ENCODE measurements at regions not wholly inside any gene's neighbourhood (a gene's known extent, or its start where the extent isn't known, plus 50 kb on each side); places are given as distances from the start of the nearest gene placed in this dataset.

GRCh38 chr5:88984040-88984439 lies 101.1 kb upstream of the MEF2C start:
- H3K27ac ChIP-seq = no peak overlapping the region
- TF ChIP-seq CTCF (conservative IDR thresholded peaks at IDR 0.05; ENCODE audit: low read depth) = no peak
- no peak for DNase-seq (ENCODE audit: low spot score)
- CTCF ChIA-PET = no interaction called here
- POLR2A ChIA-PET (ENCODE audit: low non-redundant PET) = no interaction called here

GRCh38 chr5:88979726-88980125 lies 96.7 kb upstream of the MEF2C start:
- DNase-seq (ENCODE audit: low spot score) = no peak
- H3K27ac ChIP-seq = no peak overlapping the region
- CTCF ChIA-PET = no interaction called here
- no peak for TF ChIP-seq CTCF (conservative IDR thresholded peaks at IDR 0.05; ENCODE audit: low read depth)
- POLR2A ChIA-PET (ENCODE audit: low non-redundant PET) = no interaction called here

GRCh38 chr5:88979244-88979643 lies 96.3 kb upstream of the MEF2C start:
- ChIA-PET CTCF (no interaction called here), POLR2A (ENCODE audit: low non-redundant PET) (no interaction called here)
- DNase-seq (ENCODE audit: low spot score) = no peak
- TF ChIP-seq CTCF (conservative IDR thresholded peaks at IDR 0.05; ENCODE audit: low read depth) = no peak
- no peak overlapping the region for H3K27ac ChIP-seq

GRCh38 chr5:88976914-88977313 lies 93.9 kb upstream of the MEF2C start:
- no peak overlapping the region for H3K27ac ChIP-seq
- TF ChIP-seq CTCF (conservative IDR thresholded peaks at IDR 0.05; ENCODE audit: low read depth) = no peak
- ChIA-PET CTCF (no interaction called here), POLR2A (ENCODE audit: low non-redundant PET) (no interaction called here)
- DNase-seq (ENCODE audit: low spot score) = no peak

- H3K27ac ChIP-seq = no peak overlapping the region
- DNase-seq (ENCODE audit: low spot score) = no peak
- no peak for TF ChIP-seq CTCF (conservative IDR thresholded peaks at IDR 0.05; ENCODE audit: low read depth)
- ChIA-PET POLR2A (ENCODE audit: low non-redundant PET) (no interaction called here), CTCF (interaction anchor here (0.6 kb wide), 1 partner anchor 467 kb away, joined by 3 read pairs; no protein-coding TSS in a partner anchor)
These were observed 84.9 kb upstream of the MEF2C start for GRCh38 chr5:88967633-88968585.

GRCh38 chr5:88964831-88965230 lies 81.8 kb upstream of the MEF2C start:
- TF ChIP-seq CTCF (conservative IDR thresholded peaks at IDR 0.05; ENCODE audit: low read depth) = no peak
- no peak for DNase-seq (ENCODE audit: low spot score)
- H3K27ac ChIP-seq = no peak overlapping the region
- ChIA-PET POLR2A (ENCODE audit: low non-redundant PET) (no interaction called here), CTCF (interaction anchor here (0.6 kb wide), 1 partner anchor 280 kb away, joined by 3 read pairs; no protein-coding TSS in a partner anchor)
